GM19468 (cell line): ENCODE measurements at regions not wholly inside any gene's neighbourhood (a gene's known extent, or its start where the extent isn't known, plus 50 kb on each side); places are given as distances from the start of the nearest gene placed in this dataset.
"Not testable (repeated sequence)": the region's sequence is repeated elsewhere in the genome, so short reads cannot be mapped to it uniquely, and the experiment has no call there.

Experiments used
- ATAC-seq: cut with Tn5 transposase; IDR thresholded peaks from one replicate; pipeline ENCODE4 v1.9.1; 2021; ENCODE audit warnings: mild to moderate bottlenecking, moderate library complexity, moderate number of reproducible peaks; ENCODE audit not compliant: unreplicated experiment; ENCODE audit errors: extremely low read depth

DNA sequence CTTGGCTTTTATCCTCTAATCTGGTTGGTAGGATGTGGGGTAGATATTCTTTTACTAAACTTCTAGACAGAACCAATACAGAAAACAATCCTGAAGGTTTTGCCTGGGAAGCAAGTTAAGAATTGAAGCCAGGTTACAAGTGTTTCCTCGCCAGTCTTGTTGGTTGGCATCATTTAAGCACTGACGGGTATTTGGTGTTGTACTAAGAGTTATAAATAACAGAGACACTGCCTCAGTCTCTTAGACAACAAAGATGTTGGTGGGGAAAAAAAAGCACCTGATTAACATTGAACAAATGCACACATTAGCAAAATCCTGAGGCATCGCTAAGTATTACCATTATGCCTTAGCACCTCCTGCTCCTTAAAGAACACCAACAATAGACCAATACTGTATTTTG, 272.2 kb downstream of the BRINP2 start:
- no peak for ATAC-seq

DNA sequence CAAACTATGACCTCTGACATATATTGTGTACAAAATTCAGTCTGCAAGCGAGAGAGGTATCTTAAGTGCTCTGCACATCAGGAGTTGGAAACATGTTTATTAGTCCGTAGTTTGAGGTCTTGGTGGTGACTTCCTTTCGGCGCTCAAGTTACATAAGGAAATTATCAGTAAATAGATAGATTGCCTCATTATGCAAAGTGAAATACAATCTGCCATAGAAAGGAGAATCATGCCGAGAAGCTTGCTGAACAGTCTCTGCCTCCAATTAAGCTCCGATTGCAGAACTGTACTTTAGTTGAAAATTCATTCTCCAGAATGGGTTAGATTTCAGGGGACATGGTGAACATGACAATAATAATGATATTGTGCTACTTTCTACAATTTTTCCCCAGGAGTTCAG, 271.8 kb downstream of the BRINP2 start:
- ATAC-seq: no peak

DNA sequence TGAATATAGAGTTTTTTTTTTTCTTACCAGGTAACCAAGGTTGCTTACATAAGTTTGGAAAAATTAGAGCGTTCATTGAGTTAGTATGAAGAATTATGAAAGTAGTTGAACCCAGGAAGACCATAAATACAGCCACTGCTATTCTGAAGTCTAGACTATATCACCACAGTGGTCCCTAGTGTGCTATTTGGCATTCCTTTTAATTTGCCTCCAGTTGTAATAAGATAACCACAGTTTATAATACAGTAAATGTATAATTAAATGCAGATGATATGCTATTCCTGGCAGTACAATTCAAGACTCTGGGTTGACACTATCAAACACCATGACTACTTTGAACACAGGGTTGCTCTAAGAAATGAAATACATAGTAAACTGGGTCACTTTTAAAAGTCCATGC, 270.5 kb downstream of the BRINP2 start:
- ATAC-seq: no peak

DNA sequence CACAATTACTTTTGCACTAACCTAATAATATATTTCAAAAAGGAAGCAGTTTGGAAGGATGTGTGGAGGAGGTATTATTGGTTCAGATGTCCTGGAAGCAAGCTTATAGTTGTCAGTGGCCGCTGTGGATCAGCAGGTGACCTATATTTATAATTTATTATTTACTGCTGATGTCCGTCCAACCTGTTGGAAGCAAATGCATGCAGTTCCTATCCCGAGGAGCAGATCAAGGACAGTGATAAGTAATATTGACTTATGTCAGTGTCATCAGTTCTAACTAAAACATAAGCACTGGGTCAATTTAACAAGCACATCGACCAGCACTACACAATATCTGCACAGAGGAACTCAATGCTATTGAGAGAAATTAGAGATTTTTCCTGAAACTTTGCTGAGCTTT, 270.1 kb downstream of the BRINP2 start:
- ATAC-seq: no peak

DNA sequence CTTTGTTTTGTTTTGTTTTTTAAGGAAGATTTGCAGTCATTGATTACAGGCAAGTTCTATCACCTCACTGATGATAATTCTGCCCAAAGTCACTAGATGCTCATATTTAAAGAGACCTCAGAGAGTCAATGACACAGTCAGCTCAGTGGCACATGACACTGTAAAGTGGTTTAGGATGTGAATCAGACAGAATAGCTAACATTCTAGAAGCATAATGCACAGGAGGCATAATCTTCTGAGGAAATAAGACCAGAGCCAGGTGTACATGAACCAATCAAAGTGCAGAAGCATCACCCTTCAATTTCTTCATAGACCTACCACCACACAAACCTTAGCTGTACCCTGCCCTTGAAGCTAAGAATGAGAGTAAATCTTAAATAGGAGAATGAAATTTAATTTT, 268.5 kb downstream of the BRINP2 start:
- ATAC-seq: no peak

DNA sequence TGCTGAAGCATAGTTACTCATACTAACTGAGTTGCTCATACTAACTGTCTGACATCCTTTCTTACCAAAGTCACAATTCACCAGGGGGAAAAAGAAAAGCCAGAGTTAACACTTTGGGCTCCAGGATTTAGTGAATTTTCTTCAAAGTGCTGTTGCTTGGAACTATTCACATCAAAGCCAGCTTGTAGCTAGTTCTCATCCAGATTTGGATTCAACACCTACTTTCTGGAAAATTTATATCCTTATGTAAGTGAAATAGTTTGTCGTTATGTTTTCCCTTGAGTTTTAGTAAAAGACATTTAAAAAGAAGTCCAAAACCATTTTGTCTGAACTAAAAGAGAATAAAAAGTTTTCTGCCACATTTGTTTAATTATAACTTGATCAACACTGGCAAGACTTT, 264.6 kb downstream of the BRINP2 start:
- no peak for ATAC-seq

DNA sequence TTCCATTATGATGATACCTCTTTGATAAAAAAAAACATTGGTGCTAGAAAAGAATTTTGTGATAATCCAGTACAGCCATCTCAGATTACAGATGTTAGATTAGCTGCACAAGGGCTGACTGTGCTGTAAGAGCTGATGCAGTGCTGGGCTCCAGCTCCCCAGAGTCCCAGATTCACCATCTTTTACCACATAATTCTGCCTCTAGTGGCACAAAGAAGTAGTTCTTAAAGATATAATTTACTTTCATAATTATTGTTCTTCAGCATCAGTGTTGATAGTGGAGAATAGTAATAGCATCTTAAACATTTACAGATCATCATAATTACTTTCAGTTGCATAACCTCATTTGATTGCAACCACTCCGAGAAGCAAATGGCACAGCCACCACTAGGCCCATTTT, 262.1 kb downstream of the BRINP2 start:
- no peak for ATAC-seq

DNA sequence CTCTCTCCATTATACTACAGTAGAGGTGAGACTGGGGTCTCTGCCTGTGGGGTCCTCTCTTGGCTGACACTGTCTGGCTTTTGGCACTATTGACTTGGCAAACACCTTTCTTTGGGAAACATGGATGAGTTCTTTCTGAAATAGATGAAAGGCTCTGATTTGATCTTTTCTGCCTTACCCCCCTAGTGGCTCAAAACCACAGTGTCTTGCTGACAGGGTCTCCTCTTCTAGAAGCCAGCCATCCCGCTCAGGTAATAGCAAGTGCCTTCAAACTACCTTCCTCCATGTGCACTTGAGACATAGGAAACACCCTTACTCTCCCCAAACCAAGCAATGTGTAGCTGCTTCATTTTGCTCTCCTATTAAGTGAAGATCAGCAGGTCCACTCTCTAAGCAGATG, 260.4 kb downstream of the BRINP2 start:
- no peak for ATAC-seq

DNA sequence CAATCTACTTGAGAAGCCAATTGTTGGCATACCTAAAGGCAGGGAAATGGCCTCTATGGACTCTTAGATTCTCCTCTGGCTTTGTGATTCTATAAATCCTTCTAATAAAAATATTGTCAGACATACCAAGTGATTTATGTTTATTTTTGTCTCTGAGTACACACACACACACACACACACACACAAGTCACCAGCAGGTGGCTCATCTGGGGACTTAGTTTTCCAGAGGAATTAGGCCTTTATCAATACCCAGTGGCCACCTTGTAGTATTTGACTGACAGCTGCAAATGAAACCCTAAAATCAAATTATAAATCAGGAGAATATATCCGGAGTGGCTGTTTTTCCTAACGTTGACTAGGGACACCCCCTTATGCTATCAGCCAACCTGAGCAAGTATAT, 258.5 kb downstream of the BRINP2 start:
- ATAC-seq: no peak

DNA sequence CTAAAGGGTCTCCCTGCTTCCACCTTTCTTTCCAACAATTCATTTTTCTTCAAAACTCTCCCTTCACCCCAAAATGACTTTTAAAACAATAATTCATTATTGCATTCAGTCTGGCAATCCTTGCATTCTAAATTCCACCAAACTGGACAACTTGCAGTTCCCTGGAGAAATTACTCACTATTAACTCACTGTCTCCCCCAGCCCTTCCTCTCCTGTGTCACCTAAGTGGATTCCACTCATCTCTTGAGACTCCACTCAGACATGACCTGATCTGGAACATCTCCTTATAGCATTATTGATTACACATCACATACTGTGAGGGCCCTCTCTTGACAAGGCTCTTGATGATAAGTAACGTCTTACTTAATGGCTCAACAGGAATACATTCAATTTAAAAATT, 257.1 kb downstream of the BRINP2 start:
- no peak for ATAC-seq

DNA sequence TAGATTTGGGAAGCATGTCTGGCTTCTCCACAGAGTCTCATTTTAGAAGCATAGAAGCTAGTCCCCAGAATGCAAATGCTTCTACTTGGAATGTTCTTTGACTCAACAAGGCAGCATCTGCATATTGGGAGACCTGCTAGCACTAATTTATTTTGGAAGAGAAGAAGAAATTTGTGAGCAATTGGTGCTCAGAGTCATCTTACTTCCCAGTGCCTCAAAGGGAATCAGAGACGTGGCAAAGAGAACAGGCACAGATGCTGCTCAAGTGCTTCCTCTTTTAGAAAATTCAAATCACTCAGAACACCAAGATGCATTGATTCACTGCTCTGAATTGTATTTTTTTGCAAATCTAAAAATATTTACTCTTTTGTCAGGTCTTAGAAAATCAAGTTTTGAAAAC, 255.7 kb downstream of the BRINP2 start:
- no peak for ATAC-seq

DNA sequence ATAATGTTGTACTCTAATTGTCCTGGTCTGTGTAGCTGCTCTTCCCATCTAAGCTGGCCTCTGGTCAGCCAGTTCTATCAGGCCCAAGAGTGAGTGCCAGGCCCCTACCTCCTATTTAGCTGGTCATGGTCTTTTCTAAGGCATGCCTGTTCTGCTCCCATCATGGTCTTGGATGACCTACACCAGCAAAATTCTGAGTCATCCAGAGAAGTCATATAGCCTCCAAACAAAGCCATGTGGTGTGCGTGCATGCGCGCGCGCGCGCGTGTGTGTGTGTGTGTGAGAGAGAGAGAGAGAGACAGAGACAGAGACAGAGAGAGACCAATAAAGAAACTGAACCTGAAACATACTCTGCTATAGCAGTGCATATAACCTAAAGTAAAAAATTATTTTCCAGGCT, 254.4 kb downstream of the BRINP2 start:
- ATAC-seq: no peak

DNA sequence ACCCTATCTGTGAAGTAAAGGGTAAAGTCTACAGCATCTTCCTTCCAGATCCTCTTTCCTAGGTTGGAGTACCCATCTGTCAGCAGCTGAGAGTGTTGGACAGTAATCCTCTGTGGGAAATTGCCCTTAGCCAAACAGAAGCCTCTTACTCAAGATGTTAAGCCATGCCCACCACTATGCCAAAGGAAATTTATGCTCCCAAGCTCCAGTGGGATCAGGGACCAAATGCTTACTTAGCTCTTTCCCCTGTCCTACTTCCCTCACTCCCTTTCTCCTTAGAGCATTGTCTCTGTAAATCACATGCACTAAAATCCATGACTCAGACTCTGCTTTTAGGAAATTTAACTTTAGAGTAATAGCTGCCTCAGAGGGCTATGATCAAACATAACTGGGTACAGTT, 254.0 kb downstream of the BRINP2 start:
- ATAC-seq: no peak

DNA sequence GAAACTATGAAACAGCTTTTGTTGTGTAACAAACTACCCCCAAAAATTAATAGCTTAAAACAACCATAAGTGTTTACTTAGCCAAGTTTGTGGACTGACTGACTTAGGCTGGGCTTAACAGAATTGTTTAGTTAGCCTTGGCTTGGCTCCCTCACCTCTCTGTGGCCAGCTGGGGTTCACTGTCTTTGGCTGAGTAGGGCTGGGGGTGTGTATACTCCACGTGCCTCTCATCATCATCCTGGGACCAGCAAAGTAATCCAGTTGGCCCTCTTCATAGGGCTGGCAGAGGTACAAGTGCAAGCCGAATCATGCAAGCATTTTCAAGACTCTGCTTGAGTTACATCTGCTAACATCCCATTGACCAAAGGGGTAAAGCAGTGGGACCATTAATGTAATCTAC, 252.3 kb downstream of the BRINP2 start:
- no peak for ATAC-seq

DNA sequence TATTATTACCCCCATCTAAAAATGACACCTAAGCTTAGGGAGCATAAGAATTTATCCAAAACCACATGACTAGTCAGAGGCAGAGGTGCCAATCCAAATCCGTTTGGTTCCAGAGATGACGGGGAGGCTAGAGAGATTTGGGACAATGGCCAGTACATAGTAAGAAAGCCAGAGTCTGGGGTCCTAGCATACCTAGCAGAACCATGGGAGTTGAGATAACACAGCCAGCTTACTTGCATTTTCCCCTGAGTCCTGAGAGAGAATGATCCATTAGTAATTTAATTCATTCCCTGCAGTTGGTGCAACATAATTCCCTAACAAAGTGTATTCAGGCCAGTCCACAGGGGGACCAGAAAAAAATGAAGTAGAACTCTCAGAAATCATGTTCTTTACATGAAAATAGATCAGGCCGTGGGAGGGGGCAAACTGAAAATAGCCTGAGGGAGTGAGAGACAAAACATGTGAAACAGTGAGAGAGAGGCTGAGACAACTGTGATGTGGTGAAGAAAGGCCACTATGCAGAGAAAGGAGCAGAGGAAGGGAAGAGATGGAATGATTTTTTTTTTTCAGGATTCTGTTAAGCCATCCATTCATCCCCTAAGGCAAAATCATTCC, 243.3 kb downstream of the BRINP2 start:
- no peak for ATAC-seq

DNA sequence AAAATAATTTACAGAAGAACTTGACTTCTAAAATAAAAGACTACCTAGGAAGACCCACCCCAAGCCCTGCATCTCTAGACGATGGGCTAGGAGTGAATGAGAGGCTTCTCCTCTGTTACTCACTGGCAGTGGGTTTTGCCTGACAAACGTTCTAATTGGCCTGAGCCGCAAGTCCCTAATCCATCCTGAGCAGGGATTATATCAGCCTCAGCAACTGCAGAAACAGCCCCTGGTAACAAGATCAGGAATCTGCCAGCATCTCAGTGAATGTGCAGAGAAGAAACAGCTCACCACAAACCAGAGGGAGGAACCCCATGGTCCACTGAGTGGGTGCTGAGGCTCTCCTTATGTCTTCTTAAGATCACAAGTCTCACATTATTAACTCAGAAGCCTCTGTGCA, 240.6 kb downstream of the BRINP2 start:
- ATAC-seq: no peak

DNA sequence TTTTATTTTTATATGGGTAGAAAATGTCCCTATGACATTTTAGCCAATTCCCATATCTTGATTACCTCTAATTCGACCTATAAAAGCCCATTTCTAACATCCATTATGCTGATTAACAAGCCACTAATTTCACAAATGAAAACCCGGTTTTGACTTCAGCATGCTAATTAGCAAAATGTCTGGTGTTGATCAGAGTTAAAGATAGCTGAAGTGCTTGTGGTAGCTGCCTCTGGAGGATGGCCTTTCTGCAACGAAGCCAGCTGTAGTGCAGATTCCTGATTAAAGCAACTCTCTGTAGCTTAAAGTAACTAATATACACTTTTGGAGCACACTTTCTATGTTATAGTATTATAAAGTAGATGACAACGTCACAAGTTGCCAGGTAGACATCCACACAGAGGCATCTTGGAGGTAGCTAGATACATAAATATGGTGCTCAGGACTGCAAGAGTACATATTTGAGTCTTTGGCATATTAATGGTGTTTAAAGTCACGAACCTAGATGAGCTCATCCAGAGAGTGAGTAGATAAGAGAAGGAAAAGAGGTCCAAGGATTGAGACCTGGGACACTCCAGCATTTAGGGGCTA, 239.5 kb downstream of the BRINP2 start:
- ATAC-seq: no peak

DNA sequence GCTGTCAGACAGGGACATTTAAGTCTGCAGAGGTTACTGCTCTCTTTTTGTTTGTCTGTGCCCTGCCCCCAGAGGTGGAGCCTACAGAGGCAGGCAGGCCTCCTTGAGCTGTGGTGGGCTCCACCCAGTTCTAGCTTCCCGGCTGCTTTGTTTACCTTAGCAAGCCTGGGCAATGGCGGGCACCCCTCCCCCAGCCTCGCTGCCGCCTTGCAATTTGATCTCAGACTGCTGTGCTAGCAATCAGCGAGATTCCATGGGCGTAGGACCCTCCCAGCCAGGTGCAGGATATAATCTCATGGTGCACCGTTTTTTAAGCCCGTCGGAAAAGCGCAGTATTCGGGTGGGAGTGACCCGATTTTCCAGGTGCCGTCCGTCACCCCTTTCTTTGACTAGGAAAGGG, 235.6 kb downstream of the BRINP2 start:
- ATAC-seq: not testable (repeated sequence)

DNA sequence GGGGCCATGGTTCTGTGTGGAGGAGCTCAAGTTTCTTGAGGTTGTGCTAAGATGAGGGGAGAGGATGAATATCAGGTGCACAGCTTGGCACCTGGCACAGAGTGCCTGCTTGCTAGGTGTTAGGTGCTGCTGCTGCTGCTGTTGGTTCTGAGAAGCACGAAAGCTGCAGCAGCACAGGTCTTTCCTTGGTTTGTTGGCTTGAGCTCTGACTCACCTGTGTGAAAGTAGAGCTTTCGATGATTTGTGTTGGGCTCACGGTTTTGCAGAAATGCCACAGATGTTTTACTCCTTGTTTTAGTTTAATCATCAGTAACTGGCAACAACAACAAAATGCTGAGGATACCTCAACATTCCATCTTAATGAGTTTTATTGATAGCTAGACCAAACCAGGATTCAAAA, 221.6 kb downstream of the BRINP2 start:
- no peak for ATAC-seq

DNA sequence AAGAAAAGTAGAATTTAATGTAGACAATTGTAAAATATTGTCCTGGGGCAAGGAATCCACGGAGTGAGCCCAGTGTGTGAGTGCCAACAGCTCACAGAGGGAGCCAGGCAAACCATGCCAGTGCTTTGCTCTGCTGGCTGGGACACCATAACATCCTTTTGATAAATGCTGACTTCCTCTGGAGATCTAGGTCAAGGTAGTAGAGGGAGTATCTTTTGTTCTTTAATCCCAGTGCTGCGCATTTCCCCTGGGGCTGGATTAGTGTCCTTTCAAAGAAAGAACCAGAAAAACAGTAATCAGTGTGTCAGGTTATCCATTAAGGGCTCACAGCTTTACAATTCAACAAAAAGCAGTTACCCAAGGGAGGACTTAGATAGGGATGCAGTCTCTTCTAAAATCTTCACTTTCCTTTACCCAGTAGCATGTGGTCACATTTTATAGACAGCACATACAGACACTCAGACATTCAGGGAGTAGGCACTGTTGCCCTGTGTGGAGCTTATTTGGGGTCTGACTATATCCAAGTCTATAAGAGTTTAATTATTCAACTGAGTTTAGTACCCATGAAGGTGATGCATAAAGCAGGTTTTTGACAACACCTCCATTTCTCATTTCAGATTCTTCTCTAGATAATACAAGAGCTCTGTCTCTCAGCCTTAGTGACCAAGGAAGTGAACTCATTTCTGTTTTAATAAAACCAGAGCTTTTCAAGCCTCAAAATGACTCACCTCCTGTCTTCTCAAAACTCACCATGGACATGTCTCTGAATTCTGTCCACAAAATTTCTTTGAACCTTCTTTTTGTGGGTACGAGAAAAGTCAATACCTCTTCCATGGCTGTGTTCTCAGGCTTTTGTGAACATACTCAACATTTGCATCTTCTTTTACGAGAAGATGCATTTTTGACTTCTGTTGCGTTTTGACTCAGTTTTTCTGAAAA, 215.3 kb downstream of the BRINP2 start:
- ATAC-seq: no peak

DNA sequence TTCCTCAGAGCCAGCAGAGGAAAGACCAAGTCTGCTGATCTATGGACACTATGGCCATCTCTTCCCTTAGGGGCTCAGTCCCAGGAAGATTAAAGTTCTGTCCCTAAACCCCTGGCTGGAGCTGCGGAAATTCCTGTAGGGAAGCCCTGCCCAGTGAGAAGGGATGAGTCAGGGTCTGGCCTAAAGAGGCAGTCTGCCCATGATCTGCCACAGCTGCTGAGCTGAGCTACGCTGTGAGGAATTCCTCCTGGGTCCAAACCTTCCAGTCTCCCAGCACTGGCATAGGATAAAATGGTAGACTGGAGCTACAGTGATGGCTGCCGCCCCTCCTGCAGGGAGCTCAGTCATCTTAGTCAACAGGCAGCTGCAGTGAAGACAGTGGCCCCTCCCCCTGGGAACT, 213.7 kb downstream of the BRINP2 start:
- ATAC-seq: no peak
